VCaP (cell line): ENCODE measurements at regions not wholly inside any gene's neighbourhood (a gene's known extent, or its start where the extent isn't known, plus 50 kb on each side); places are given as distances from the start of the nearest gene placed in this dataset.

Experiments used
- H3K27ac ChIP-seq: fragments of 450-650 bp; 2 replicates; pipeline ENCODE4 v1.5.1; 2017
- CTCF ChIP-seq: fragments of 450-650 bp; conservative IDR thresholded peaks from 2 replicates; pipeline ENCODE4 v1.5.1; 2017; ENCODE audit warnings: mild to moderate bottlenecking, moderate library complexity

- H3K27ac ChIP-seq = no peak overlapping the region
- no peak for TF ChIP-seq CTCF
These were observed 165.8 kb downstream of the INSIG2 start for GRCh38 chr2:118254116-118254515.

GRCh38 chr2:118251427-118251826 is 163.2 kb downstream of the INSIG2 start:
- TF ChIP-seq CTCF = no peak
- H3K27ac ChIP-seq = no peak overlapping the region

GRCh38 chr2:118250463-118250862 is 162.2 kb downstream of the INSIG2 start:
- H3K27ac ChIP-seq = no peak overlapping the region
- no peak for TF ChIP-seq CTCF

- no peak overlapping the region for H3K27ac ChIP-seq
- TF ChIP-seq CTCF = no peak
These were observed 161.7 kb downstream of the INSIG2 start for GRCh38 chr2:118250001-118250400.

- TF ChIP-seq CTCF = no peak
- H3K27ac ChIP-seq = no peak overlapping the region
These were observed 161.3 kb downstream of the INSIG2 start for GRCh38 chr2:118249531-118249930.

- H3K27ac ChIP-seq = no peak overlapping the region
- TF ChIP-seq CTCF = no peak
These were observed 158.5 kb downstream of the INSIG2 start for GRCh38 chr2:118246726-118247125.

GRCh38 chr2:118246079-118246478 is 157.8 kb downstream of the INSIG2 start:
- H3K27ac ChIP-seq = no peak overlapping the region
- no peak for TF ChIP-seq CTCF

GRCh38 chr2:118244686-118245085 is 156.4 kb downstream of the INSIG2 start:
- H3K27ac ChIP-seq = no peak overlapping the region
- no peak for TF ChIP-seq CTCF
